Gastrocnemius medialis (tissue), 4 donors: ENCODE measurements at regions not wholly inside any gene's neighbourhood (a gene's known extent, or its start where the extent isn't known, plus 50 kb on each side); places are given as distances from the start of the nearest gene placed in this dataset.
A peak's percentile ranks its signal among the peaks of the same experiment; 100 is the strongest.

Experiments
- ATAC-seq, 2 donors: fragments of 150-250 bp; one replicate each; pipeline ENCODE4 v1.9.1; 2016
- DNase-seq, 2 donors: peaks; one replicate each; pipeline ENCODE4 v3.0.0-alpha.2; 2019
- H3K27ac ChIP-seq, 4 donors: fragments of 200-600 bp; sonication (generic); 1 replicate in 1 of 4; 2 replicates in 3 of 4; pipeline ENCODE4 v1.5.1; 2016 to 2018; ENCODE audit warnings: mild to moderate bottlenecking in 2 of 4, moderate library complexity in 1 of 4
- H3K27me3 ChIP-seq, 3 donors: fragments of 200-600 bp; sonication (generic) in 2 of 3; 1 replicate in 1 of 3; 2 replicates in 2 of 3; pipeline versions ENCODE4 v1.5.1 to v1.6.0; 2016 to 2019; ENCODE audit warnings: mild to moderate bottlenecking in 1 of 3, moderate library complexity in 1 of 3
- H3K36me3 ChIP-seq, 2 donors: fragments of 200-600 bp; sonication (generic) in 1 of 2; one replicate each; pipeline ENCODE4 v1.5.1; 2017 to 2018
- H3K4me1 ChIP-seq, 2 donors: fragments of 200-600 bp; sonication (generic) in 1 of 2; one replicate each; pipeline ENCODE4 v1.5.1; 2016 to 2017; ENCODE audit warnings: mild to moderate bottlenecking in 2 of 2
- H3K4me3 ChIP-seq, 4 donors: fragments of 200-600 bp; sonication (generic) in 3 of 4; 1 replicate in 1 of 4; 2 replicates in 3 of 4; pipeline ENCODE4 v1.5.1; 2016 to 2019; ENCODE audit warnings: mild to moderate bottlenecking in 2 of 4
- H3K9me3 ChIP-seq, 3 donors: fragments of 200-600 bp; sonication (generic) in 2 of 3; 1 replicate in 1 of 3; 2 replicates in 2 of 3; pipeline ENCODE4 v1.5.1; 2016 to 2019
- POLR2A ChIP-seq, 2 donors: fragments of 450-650 bp; IDR thresholded peaks; one replicate each; pipeline ENCODE4 v1.6.1; 2017; ENCODE audit warnings: antibody characterized with exemption in 2 of 2, mild to moderate bottlenecking in 2 of 2, moderate library complexity in 2 of 2
- in situ Hi-C, 4 donors: fragments of 200-750 bp; cut with MboI; loops; one replicate each; pipeline versions ENCODE4 v1.15.0 to v1.8.0; 2017; ENCODE audit warnings: low sequenced_read_pairs in 4 of 4
- intact Hi-C: fragments of 100-400 bp; cut with DNase I; formaldehyde crosslinking; loops from one replicate; pipeline ENCODE4 v1.15.1; 2023; ENCODE audit warnings: low total_unique reads
- TF ChIP-seq, protein P1 (sequence below), 5 experiments: fragments of 450-650 bp in 3 of 5; fragments of 200-600 bp in 2 of 5; sonication (generic) in 2 of 5; IDR thresholded peaks in 4 of 5; conservative IDR thresholded peaks in 1 of 5; 1 replicate in 4 of 5; 2 replicates in 1 of 5; pipeline ENCODE4 v1.5.1; 2016 to 2019; ENCODE audit warnings: antibody characterized with exemption in 5 of 5, mild to moderate bottlenecking in 3 of 5, moderate library complexity in 3 of 5

DNA sequence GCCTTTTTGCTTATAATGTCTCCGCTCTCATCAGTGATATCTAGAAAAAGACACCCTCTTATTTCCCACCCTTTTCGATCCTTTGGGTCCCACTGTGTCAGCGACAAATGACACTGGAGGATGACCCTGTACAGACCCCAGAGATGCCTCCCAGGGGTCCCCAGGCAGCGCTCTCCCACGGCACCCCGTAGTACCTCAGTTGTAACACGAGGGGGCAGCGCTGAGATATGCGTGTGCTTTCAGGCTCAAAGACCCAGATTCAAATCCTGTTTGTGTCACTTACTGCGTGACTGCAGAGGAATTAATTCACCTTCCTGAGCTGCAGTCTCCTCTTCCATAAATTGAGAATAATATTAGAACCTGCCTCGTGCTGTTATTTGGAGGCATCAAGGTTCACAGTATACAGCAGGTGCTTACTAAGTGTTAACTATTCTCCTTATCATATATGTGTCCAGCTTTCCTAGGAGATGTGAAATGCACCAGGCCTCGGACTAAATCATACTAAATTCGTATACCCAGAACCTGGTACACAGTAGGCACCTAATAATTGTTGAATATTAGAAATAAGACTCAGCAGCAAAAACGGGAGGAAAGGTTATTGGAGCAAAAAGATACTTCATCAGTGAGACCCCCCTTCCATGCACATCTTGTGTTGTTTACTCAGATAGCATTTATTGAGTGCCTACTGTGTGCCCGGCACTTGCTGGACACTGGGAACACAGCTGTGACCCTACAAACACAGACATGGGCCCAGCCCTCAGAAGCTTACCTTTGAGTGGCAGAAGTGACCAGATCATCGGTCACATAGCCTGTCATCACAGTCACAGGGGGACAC lies 99.9 kb downstream of the PHETA1 start:
- no peaks in the 10 kb centered on the region for H3K4me1 ChIP-seq
- no peak overlapping the region for H3K4me3 ChIP-seq
- ATAC-seq (no peak), DNase-seq (no peak)
- TF ChIP-seq, protein P1, sequence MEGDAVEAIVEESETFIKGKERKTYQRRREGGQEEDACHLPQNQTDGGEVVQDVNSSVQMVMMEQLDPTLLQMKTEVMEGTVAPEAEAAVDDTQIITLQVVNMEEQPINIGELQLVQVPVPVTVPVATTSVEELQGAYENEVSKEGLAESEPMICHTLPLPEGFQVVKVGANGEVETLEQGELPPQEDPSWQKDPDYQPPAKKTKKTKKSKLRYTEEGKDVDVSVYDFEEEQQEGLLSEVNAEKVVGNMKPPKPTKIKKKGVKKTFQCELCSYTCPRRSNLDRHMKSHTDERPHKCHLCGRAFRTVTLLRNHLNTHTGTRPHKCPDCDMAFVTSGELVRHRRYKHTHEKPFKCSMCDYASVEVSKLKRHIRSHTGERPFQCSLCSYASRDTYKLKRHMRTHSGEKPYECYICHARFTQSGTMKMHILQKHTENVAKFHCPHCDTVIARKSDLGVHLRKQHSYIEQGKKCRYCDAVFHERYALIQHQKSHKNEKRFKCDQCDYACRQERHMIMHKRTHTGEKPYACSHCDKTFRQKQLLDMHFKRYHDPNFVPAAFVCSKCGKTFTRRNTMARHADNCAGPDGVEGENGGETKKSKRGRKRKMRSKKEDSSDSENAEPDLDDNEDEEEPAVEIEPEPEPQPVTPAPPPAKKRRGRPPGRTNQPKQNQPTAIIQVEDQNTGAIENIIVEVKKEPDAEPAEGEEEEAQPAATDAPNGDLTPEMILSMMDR (IDR thresholded peaks at IDR 0.05 in 4 of 5, conservative IDR thresholded peaks at IDR 0.05 in 1 of 5), result peak in 1 of 5 experiments; percentile 12
- no peak for TF ChIP-seq POLR2A (IDR thresholded peaks at IDR 0.05)
- H3K27ac ChIP-seq, result no peak overlapping the region
- intact Hi-C loops, result no loop called here
- in situ Hi-C loops, result no loop called here
- H3K27me3 ChIP-seq, result peaks cover 11 to 42% (median 17%) of the 10 kb centered on the region in 3 donors
- H3K9me3 ChIP-seq, result no peaks in the 10 kb centered on the region
- no peaks in the 10 kb centered on the region for H3K36me3 ChIP-seq

DNA sequence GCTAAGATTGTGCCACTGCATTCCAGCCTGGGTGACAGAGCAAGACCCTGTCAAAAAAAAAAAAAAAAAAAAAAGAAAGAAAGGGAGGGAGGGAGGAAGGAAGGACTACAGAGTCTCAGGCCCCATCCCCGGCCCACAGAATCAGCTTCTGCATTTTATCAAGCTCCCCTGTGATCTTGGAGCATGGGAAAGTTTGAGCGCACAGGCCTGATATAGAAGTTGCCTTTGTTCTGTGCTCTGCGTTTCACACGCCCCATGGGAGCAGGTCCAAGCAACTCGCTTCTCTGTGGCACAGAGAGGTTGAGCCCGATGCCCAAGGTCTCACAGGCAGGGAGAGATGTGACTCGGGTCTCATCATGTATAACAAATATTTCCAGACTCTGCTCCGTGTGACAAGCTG lies 101.8 kb downstream of the PHETA1 start:
- Histone ChIP-seq H3K27me3 (peaks cover 11 to 26% (median 17%) of the 10 kb centered on the region in 3 donors), H3K4me1 (no peaks in the 10 kb centered on the region), H3K4me3 (no peak overlapping the region), H3K27ac (no peak overlapping the region), H3K36me3 (no peaks in the 10 kb centered on the region), H3K9me3 (no peaks in the 10 kb centered on the region)
- intact Hi-C loops, result no loop called here
- in situ Hi-C loops, result no loop called here
- ATAC-seq, result no peak
- TF ChIP-seq, protein P1 (IDR thresholded peaks at IDR 0.05 in 4 of 5, conservative IDR thresholded peaks at IDR 0.05 in 1 of 5), result no peak
- no peak for TF ChIP-seq POLR2A (IDR thresholded peaks at IDR 0.05)
- DNase-seq, result no peak

DNA sequence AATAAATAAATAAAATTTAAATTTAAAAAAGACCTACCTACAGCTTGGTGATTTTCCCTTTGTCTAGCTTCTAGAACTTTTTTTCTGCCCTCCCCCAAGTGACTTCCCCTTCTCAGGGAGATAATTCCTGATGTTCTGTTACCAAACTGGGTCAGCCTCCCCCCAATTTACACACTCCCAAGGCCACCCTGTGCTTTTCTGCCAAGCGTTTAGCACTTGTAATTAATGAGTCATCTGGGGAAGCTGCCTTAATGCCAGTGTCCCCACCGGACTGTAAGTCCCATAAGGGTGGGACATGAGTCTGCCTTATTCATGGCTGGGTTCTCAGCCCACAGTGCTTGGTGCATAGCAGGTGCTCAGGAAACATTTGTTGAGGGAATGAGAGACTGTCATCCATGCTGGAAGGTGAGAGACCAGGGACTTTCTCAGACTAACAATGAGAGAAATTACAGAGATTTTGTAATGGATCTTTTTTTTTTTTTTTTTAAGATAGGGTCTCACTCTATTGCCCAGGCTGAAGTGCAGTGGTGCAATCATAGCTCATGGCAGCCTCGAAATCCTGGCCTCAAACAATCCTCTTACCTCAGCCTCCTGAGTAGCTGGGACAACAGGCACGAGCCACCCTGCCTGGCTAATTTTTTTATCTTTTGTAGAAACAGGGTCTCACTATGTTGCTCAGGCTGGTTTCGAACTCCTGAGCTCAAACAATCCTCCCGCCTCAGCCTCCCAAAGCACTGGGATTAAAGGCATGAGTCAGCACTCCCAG lies 106.8 kb downstream of the PHETA1 start:
- no peaks in the 10 kb centered on the region for H3K27me3 ChIP-seq
- no peaks in the 10 kb centered on the region for H3K4me1 ChIP-seq
- intact Hi-C loops, result no loop called here
- TF ChIP-seq, protein P1 (IDR thresholded peaks at IDR 0.05 in 4 of 5, conservative IDR thresholded peaks at IDR 0.05 in 1 of 5), result no peak
- TF ChIP-seq POLR2A (IDR thresholded peaks at IDR 0.05), result no peak
- no peaks in the 10 kb centered on the region for H3K36me3 ChIP-seq
- in situ Hi-C loops, result no loop called here
- H3K27ac ChIP-seq, result no peak overlapping the region
- DNase-seq (no peak), ATAC-seq (no peak)
- H3K9me3 ChIP-seq, result no peaks in the 10 kb centered on the region
- H3K4me3 ChIP-seq, result no peak overlapping the region

DNA sequence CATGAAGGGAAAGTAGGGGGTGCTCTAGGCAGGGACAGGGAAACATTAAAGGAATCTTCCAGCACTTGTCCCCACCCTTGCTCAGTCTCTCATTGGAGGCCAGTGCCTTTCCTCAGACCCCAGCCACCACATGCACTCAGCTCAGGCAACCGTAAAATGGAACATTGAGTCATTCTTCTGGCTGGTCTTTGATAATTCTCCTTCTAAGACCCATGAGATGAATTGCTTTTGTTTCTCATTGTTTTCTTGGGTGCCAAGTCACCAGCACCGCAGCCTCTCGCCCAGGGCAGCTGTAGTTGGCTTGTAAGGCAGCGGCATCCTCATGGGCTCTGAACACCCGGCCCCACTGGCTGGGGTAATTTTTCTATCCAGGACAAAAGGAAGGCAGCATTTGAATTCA lies 108.2 kb downstream of the PHETA1 start:
- Histone ChIP-seq H3K4me3 (no peak overlapping the region), H3K36me3 (no peaks in the 10 kb centered on the region), H3K9me3 (no peaks in the 10 kb centered on the region), H3K4me1 (no peaks in the 10 kb centered on the region), H3K27ac (no peak overlapping the region), H3K27me3 (no peaks in the 10 kb centered on the region)
- DNase-seq, result no peak
- TF ChIP-seq POLR2A (IDR thresholded peaks at IDR 0.05), result no peak
- TF ChIP-seq, protein P1 (IDR thresholded peaks at IDR 0.05 in 4 of 5, conservative IDR thresholded peaks at IDR 0.05 in 1 of 5), result no peak
- no peak for ATAC-seq
- intact Hi-C loops, result no loop called here
- in situ Hi-C loops, result no loop called here
